Ascending aorta (tissue), 2 donors: ENCODE measurements at regions not wholly inside any gene's neighbourhood (a gene's known extent, or its start where the extent isn't known, plus 50 kb on each side); places are given as distances from the start of the nearest gene placed in this dataset.

Experiments used
- DNase-seq, 2 donors: peaks; one replicate each; pipeline ENCODE4 v3.0.0-alpha.2; 2019; ENCODE audit warnings: low spot score in 2 of 2
- H3K27ac ChIP-seq, 2 donors: fragments of 200-600 bp; sonication (generic); one replicate each; pipeline ENCODE4 v1.5.1; 2016 to 2017; ENCODE audit warnings: mild to moderate bottlenecking in 1 of 2
- H3K27me3 ChIP-seq: fragments of 200-600 bp; sonication (generic); one replicate; pipeline ENCODE4 v1.5.1; 2017
- H3K36me3 ChIP-seq, 2 donors: fragments of 200-600 bp; sonication (generic); one replicate each; pipeline ENCODE4 v1.5.1; 2016
- H3K4me1 ChIP-seq, 2 donors: fragments of 200-600 bp; sonication (generic); one replicate each; pipeline ENCODE4 v1.5.1; 2016 to 2017; ENCODE audit warnings: mild to moderate bottlenecking in 1 of 2
- H3K4me3 ChIP-seq, 2 donors: fragments of 200-600 bp; sonication (generic); one replicate each; pipeline ENCODE4 v1.5.1; 2016 to 2017; ENCODE audit warnings: mild to moderate bottlenecking in 1 of 2
- H3K9me3 ChIP-seq, 2 donors: fragments of 200-600 bp; sonication (generic); one replicate each; pipeline ENCODE4 v1.5.1; 2016
- CTCF ChIP-seq, 3 experiments: fragments of 200-600 bp in 2 of 3; fragments of 450-650 bp in 1 of 3; sonication (generic) in 2 of 3; IDR thresholded peaks; one replicate each; pipeline ENCODE4 v1.5.1; 2016 to 2019; ENCODE audit warnings: antibody characterized with exemption in 3 of 3, mild to moderate bottlenecking in 1 of 3, moderate library complexity in 1 of 3
- intact Hi-C: fragments of 100-400 bp; cut with DNase I; formaldehyde crosslinking; loops from one replicate; pipeline ENCODE4 v1.15.1; 2023

- H3K36me3 ChIP-seq, result no peaks in the 10 kb centered on the region
- no peak overlapping the region for H3K27ac ChIP-seq
- H3K4me3 ChIP-seq, result no peak overlapping the region
- H3K9me3 ChIP-seq, result no peaks in the 10 kb centered on the region
- DNase-seq, result no peak
- no peak for TF ChIP-seq CTCF (IDR thresholded peaks at IDR 0.05)
- H3K4me1 ChIP-seq, result no peaks in the 10 kb centered on the region
- H3K27me3 ChIP-seq, result no peaks in the 10 kb centered on the region
- intact Hi-C loops, result no loop called here
Observed at GRCh38 chr2:34534341-34534740, 935.2 kb upstream of the FAM98A start.

- H3K9me3 ChIP-seq, result no peaks in the 10 kb centered on the region
- H3K27me3 ChIP-seq, result no peaks in the 10 kb centered on the region
- intact Hi-C loops, result no loop called here
Observed at GRCh38 chr2:34533585-34534183, 934.6 kb upstream of the FAM98A start.

GRCh38 chr2:34529965-34530364 is 930.9 kb upstream of the FAM98A start:
- intact Hi-C loops, result no loop called here
- no peak overlapping the region for H3K4me3 ChIP-seq
- no peak for DNase-seq

More at GRCh38 chr2:34533585-34534183, 934.6 kb upstream of the FAM98A start:
- H3K4me3 ChIP-seq, result no peak overlapping the region
- no peak for DNase-seq
- no peaks in the 10 kb centered on the region for H3K36me3 ChIP-seq
- H3K4me1 ChIP-seq, result no peaks in the 10 kb centered on the region
- TF ChIP-seq CTCF (IDR thresholded peaks at IDR 0.05), result no peak
- H3K27ac ChIP-seq, result no peak overlapping the region

GRCh38 chr2:34523958-34524514 is 924.9 kb upstream of the FAM98A start:
- Histone ChIP-seq H3K27ac (no peak overlapping the region), H3K27me3 (no peaks in the 10 kb centered on the region), H3K4me3 (no peak overlapping the region), H3K9me3 (no peaks in the 10 kb centered on the region), H3K4me1 (no peaks in the 10 kb centered on the region), H3K36me3 (no peaks in the 10 kb centered on the region)
- no peak for TF ChIP-seq CTCF (IDR thresholded peaks at IDR 0.05)
- intact Hi-C loops, result no loop called here
- DNase-seq, result no peak

More at GRCh38 chr2:34529965-34530364, 930.9 kb upstream of the FAM98A start:
- Histone ChIP-seq H3K9me3 (no peaks in the 10 kb centered on the region), H3K27ac (no peak overlapping the region), H3K36me3 (no peaks in the 10 kb centered on the region), H3K4me1 (no peaks in the 10 kb centered on the region), H3K27me3 (no peaks in the 10 kb centered on the region)
- no peak for TF ChIP-seq CTCF (IDR thresholded peaks at IDR 0.05)

GRCh38 chr2:34519659-34520058 is 920.6 kb upstream of the FAM98A start:
- H3K4me3 ChIP-seq, result no peak overlapping the region
- intact Hi-C loops, result no loop called here
- no peaks in the 10 kb centered on the region for H3K27me3 ChIP-seq
- no peaks in the 10 kb centered on the region for H3K36me3 ChIP-seq
- H3K27ac ChIP-seq, result no peak overlapping the region
- no peak for DNase-seq
- TF ChIP-seq CTCF (IDR thresholded peaks at IDR 0.05), result no peak
- no peaks in the 10 kb centered on the region for H3K9me3 ChIP-seq
- H3K4me1 ChIP-seq, result no peaks in the 10 kb centered on the region
